Osteocyte (in vitro differentiated cells): ENCODE measurements at regions not wholly inside any gene's neighbourhood (a gene's known extent, or its start where the extent isn't known, plus 50 kb on each side); places are given as distances from the start of the nearest gene placed in this dataset.

Experiments
- DNase-seq: peaks from one replicate; pipeline ENCODE4 v3.0.0; 2021; ENCODE audit warnings: mixed read lengths; ENCODE audit not compliant: unreplicated experiment; ENCODE audit errors: extremely low spot score
- H3K27ac Mint-ChIP-seq: one replicate; pipeline ENCODE4 v1.8.0; 2021; ENCODE audit warnings: mild to moderate bottlenecking, mixed read lengths; ENCODE audit not compliant: unreplicated experiment
- H3K27me3 Mint-ChIP-seq: one replicate; pipeline ENCODE4 v1.8.0; 2021; ENCODE audit warnings: mixed read lengths; ENCODE audit not compliant: unreplicated experiment
- H3K36me3 Mint-ChIP-seq: one replicate; pipeline ENCODE4 v1.8.0; 2021; ENCODE audit warnings: mixed read lengths; ENCODE audit not compliant: unreplicated experiment
- H3K4me1 Mint-ChIP-seq: one replicate; pipeline ENCODE4 v1.8.0; 2021; ENCODE audit warnings: mixed read lengths; ENCODE audit not compliant: unreplicated experiment
- H3K4me3 Mint-ChIP-seq: one replicate; pipeline ENCODE4 v1.8.0; 2021; ENCODE audit warnings: mild to moderate bottlenecking, moderate library complexity, mixed read lengths; ENCODE audit not compliant: unreplicated experiment
- H3K9me3 Mint-ChIP-seq: one replicate; pipeline ENCODE4 v1.8.0; 2021; ENCODE audit warnings: mixed read lengths; ENCODE audit not compliant: unreplicated experiment
- CTCF ChIP-seq: fragments of 200-600 bp; sonication (generic); IDR thresholded peaks from 2 replicates; pipeline ENCODE4 v1.5.0; 2021; ENCODE audit warnings: antibody characterized with exemption, mild to moderate bottlenecking, moderate library complexity

- Mint-ChIP-seq H3K4me1 (no peaks in the 10 kb centered on the region), H3K27ac (no peak overlapping the region), H3K4me3 (no peak overlapping the region), H3K27me3 (no peaks in the 10 kb centered on the region), H3K36me3 (no peaks in the 10 kb centered on the region), H3K9me3 (peaks cover 4% of the 10 kb centered on the region)
- TF ChIP-seq CTCF: no peak
- DNase-seq: no peak
Observed at GRCh38 chr15:87461631-87462030, 794.9 kb downstream of the NTRK3 start.

GRCh38 chr15:87454860-87455259 is 801.7 kb downstream of the NTRK3 start:
- TF ChIP-seq CTCF: no peak
- no peak overlapping the region for H3K27ac Mint-ChIP-seq
- H3K27me3 Mint-ChIP-seq: no peaks in the 10 kb centered on the region
- H3K9me3 Mint-ChIP-seq: no peaks in the 10 kb centered on the region
- no peak for DNase-seq
- H3K4me3 Mint-ChIP-seq: no peak overlapping the region
- no peaks in the 10 kb centered on the region for H3K36me3 Mint-ChIP-seq
- H3K4me1 Mint-ChIP-seq: no peaks in the 10 kb centered on the region

GRCh38 chr15:87450314-87450713 is 806.2 kb downstream of the NTRK3 start:
- peaks cover 11% of the 10 kb centered on the region for H3K9me3 Mint-ChIP-seq
- H3K4me1 Mint-ChIP-seq: no peaks in the 10 kb centered on the region
- no peak for DNase-seq
- no peak overlapping the region for H3K27ac Mint-ChIP-seq
- H3K36me3 Mint-ChIP-seq: no peaks in the 10 kb centered on the region
- no peak overlapping the region for H3K4me3 Mint-ChIP-seq
- no peaks in the 10 kb centered on the region for H3K27me3 Mint-ChIP-seq
- no peak for TF ChIP-seq CTCF

GRCh38 chr15:87439090-87439489 is 817.4 kb downstream of the NTRK3 start:
- TF ChIP-seq CTCF: no peak
- Mint-ChIP-seq H3K9me3 (peaks cover 16% of the 10 kb centered on the region), H3K36me3 (no peaks in the 10 kb centered on the region), H3K4me1 (no peaks in the 10 kb centered on the region), H3K27ac (no peak overlapping the region), H3K4me3 (no peak overlapping the region), H3K27me3 (peaks cover 7% of the 10 kb centered on the region)
- DNase-seq: no peak

- DNase-seq: no peak
- H3K27ac Mint-ChIP-seq: no peak overlapping the region
- H3K27me3 Mint-ChIP-seq: peaks cover 5% of the 10 kb centered on the region
- H3K9me3 Mint-ChIP-seq: peaks cover 5% of the 10 kb centered on the region
- no peak for TF ChIP-seq CTCF
- H3K36me3 Mint-ChIP-seq: no peaks in the 10 kb centered on the region
- no peaks in the 10 kb centered on the region for H3K4me1 Mint-ChIP-seq
- no peak overlapping the region for H3K4me3 Mint-ChIP-seq
Observed at GRCh38 chr15:87433871-87434270, 822.7 kb downstream of the NTRK3 start.
